Transverse colon (tissue), 3 donors: ENCODE measurements at regions not wholly inside any gene's neighbourhood (a gene's known extent, or its start where the extent isn't known, plus 50 kb on each side); places are given as distances from the start of the nearest gene placed in this dataset.

ENCODE experiments used
- EP300 ChIP-seq: sonication (generic); formaldehyde crosslinking; IDR thresholded peaks from one replicate; pipeline ENCODE4 v1.6.1; 2017; ENCODE audit warnings: antibody characterized with exemption, low read depth
- POLR2AphosphoS5 ChIP-seq, 3 donors: sonication (generic); formaldehyde crosslinking; IDR thresholded peaks; one replicate each; pipeline ENCODE4 v1.6.1; 2016; ENCODE audit warnings: antibody characterized with exemption in 3 of 3

- no peak for TF ChIP-seq EP300
- no peak for TF ChIP-seq POLR2AphosphoS5 (IDR thresholded peaks at IDR 0.05)
Measured at GRCh38 chr22:49588739-49589138, 238.9 kb downstream of the BRD1 start.
